ENCODE measurements at regions not wholly inside any gene's neighbourhood (a gene's known extent, or its start where the extent isn't known, plus 50 kb on each side); places are given as distances from the start of the nearest gene placed in this dataset.
"Not testable (repeated sequence)": the region's sequence is repeated elsewhere in the genome, so short reads cannot be mapped to it uniquely, and the experiment has no call there.

DNA sequence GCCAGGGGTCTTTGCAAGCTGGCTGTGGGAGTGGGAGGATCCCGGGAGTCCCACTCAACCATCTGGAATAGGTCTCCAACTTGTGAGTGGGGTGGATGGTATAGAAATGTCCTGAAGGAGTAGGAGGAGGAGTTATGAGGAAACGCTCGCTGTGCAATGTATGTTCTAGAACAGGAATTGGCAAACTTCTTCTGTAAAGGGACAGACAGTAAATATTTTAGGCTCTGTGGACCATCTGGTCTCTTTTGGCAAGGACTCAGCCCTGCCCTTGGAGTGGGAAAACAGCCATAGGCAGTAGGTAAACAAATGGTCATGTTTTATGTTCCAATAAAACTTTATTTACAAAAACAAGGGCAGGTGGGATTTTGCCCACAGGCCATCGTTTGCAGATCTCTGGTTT lies 149.2 kb downstream of the NPIPB5 start:
- no peak for DNase-seq

GRCh38 chr16:22660441-22661160 lies 149.9 kb downstream of the NPIPB5 start:
- DNase-seq: no peak

GRCh38 chr16:22661161-22661647 lies 150.5 kb downstream of the NPIPB5 start:
- no peak for DNase-seq

DNA sequence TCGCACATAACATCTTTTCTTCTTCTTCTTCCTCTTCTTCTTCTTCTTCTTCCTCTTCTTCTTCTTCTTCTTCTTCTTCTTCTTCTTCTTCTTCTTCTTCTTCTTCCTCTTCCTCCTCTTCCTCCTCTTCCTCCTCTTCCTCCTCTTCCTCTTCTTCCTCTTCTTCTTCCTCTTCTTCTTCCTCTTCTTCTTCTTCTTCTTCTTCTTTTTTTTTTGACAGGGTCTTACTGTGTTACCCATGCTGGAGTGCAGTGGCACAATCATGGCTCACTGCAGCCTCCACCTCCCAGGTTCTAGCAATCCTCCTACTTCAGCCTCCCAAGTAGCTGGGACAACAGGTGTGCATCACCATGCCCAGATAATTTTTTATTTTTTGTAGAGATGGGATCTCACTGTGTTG lies 151.0 kb upstream of the HS3ST2 start:
- not testable (repeated sequence) for DNase-seq

DNA sequence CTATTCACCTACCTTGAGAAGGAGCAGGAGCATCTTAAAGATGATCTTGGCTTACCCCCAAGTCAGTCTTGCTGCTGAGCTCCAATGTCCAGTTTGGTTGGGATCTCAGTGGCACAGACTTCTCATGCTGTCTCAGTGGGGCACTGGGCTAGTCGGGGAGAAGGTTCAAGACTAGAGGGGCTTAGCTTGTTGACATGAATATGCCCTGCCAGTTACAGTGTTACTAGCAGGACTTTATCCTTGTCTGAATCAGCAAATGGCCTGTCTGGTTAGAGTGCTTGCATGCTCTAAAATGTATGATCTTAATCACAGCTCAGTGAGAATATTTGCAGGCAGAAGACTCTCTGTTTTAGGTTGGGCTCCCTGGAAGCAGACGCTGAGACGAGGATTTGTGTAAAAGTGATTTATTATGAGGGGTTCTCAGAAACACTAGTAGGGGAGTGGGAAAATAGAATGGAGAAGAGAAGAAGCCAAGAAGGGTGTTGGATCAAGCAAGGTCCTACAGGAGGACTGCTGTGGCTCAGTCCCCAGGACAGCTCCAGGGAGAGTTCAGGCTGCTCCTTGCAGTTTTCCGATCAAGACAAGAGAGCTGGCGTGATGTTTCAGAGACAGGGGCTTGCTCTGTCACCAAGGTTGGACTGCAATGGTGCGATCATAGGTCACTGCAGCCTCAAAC lies 150.4 kb upstream of the HS3ST2 start:
- no peak for DNase-seq

- no peak for DNase-seq
Observed at GRCh38 chr16:22664132-22664531, 149.8 kb upstream of the HS3ST2 start.

DNA sequence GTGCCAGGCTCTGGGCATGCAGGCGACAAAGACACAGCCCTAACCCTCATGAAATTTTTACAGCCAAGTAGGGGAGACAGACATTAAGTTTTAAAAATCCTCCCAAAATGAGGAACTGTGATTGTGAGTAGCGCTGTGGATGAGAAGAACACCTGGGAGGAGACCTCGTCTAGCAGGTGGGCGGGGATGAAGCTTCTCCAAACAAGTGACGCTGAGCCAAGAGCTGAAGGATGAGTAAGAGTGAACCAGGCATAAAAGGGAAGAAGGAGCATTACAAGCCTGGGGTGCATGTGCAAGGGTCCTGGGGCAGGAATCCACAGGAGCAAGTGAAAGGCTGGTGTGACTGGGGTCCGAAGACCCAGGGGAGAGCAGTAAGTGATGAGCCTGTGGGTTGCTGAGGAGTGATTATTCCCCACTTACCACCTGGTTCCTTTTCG lies 149.4 kb upstream of the HS3ST2 start:
- no peak for DNase-seq

GRCh38 chr16:22665048-22665797 lies 148.7 kb upstream of the HS3ST2 start:
- no peak for DNase-seq

DNA sequence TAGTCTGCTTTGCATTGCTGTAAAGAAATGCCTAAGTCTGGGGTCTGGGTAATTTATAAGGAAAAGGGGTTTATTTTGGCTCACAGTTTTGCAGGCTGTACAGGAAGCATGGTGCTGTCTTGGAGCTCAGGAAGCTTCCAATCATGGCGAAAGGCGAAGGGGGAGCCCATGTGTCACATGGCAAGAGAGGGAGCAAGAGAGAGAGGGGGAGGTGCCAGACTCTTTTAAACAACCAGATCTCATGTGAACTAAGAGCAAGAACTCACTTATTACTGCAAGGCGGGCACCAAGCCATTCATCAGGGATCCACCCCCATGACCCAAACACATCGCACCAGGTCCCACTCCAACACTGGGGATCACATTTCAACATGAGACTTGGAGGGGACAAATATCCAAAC lies 148.2 kb upstream of the HS3ST2 start:
- DNase-seq: no peak

DNA sequence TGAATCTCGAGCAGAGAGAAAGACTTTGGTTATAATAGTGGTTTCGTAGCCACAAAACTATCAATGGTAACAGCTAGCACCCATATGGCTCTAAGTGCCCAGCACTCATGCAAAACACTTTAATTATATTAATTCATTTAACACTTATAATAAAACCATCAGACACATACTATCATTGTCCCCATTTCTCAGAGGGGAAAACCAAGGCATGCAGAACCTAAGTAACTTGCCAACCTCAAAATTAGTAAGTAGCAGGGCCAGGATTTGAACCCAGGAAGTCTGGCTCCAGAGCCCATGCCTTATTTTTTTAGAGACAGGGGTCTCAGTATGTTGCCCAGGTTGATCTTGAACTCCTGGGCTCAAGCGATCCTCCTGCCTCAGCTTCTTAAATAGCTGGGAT lies 145.6 kb upstream of the HS3ST2 start:
- no peak for DNase-seq

DNA sequence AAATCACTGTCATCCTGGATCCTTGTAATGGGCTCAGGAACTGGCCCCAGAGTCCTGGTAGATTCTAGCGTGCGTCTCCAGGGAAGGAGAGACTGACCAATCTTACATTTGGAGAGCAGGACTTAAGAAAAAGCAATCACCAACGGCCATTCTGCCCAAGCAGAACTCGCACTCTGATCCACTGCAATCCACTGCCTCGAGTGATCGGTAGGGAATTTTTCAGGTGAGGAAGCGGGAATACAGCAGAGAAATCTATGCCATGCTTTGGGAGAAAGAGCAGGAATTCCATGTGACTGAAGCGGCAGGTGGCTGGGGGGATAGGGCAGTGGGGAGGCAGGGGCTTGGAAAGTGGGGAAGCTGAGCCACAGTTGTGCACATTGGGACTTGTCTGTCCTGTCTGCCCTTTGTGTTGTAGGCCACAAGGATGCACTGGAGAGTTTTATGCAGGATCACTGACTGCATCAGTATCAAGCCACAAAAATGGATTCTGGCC lies 143.9 kb upstream of the HS3ST2 start:
- no peak for DNase-seq

DNA sequence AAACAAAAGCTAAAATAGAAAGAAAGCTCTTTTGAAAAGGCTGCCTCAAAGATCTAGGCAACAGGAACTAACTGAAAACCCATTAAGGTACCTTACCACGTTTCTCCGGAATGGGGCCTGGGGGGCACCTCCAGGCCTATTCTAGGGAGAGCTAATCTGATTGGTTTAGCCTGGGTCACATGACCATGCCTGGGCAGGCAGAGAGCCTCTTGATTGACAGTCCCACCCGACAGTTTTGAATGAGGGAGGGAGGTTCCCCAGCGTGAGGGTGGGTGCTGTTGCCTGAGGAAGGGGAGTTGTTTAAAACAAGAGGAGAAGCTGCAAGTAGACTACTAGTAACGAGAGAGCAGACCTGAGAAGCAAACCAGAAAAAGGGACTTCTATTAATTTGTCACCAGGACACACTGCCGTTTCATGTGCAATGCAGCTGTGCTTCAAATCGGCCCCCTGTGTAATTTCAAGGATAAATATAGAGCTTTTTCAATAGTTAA lies 143.4 kb upstream of the HS3ST2 start:
- no peak for DNase-seq

DNA sequence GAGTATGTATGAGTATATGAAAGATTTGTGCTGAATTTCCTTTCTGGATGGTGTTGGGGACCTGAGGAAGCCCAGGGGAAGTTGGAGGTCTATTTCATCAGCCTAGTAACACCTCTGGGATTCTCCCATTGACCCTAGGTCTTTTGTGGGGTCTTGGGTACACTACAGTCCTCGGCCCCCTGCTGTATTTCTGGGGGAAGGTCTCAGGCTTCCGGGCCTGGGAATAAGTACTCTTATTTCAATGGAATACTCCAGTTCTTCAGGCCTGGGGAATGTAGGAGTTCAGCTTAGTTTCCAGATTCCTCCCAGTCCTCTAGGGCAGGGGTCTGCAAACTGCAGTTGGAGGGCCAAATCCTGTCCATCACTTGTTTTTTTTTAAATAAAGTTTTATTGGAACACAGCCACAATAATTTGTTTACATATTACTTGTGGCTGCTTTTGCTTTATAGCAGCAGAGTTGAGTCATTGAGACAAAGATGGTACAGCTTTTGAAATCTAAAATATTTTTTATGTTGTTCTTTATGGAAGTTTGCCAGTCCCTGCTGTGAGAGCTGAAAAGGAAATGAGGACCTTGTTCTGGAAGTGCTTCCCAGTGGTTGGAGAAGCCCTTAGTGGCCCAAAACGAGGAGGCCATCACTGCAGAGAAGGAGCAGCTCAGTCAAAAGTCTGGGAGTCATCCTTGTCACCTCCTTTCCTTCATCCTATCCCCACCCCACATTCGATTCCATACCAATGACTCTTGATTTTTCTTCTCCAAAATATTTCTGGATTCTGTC lies 142.5 kb upstream of the HS3ST2 start:
- no peak for DNase-seq

- no peak for DNase-seq
Observed at GRCh38 chr16:22672830-22673210, 141.1 kb upstream of the HS3ST2 start.

DNA sequence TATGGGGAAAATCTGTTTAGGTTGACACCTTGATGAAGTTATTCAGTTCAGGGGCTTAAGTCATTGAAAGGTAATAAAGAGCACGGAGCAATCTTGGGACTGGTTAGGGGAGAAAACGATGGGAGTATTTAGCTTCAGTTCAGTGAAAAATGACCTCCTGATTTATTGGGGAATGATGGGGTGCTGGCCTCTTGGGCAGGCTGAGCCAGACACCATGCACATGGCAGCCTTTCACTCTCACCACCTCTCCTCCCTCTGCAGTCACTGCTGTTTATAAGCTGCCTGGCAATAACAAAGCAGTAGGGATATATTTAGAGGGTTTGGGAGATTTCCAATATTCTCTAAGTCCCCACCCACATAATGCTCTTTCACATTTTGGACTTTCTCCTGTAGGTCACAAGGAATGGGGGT lies 140.5 kb upstream of the HS3ST2 start:
- DNase-seq: no peak

DNA sequence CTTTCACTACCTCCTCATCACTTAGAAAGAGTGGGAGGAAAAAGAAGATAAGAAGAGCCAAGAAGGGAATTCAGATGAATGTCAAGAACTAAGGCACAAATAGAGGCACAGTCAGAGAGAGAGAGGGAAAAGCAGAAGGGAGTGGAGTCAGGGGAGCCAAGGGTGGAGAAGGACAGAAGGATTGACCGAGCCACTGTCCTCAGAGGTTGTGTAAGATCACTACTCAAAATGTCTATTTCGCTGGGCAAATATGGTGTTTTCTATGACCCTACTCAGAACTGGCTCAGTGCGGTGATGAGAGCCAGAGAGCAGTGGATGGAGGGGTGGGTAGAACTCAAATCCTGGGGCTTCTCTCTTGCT lies 139.2 kb upstream of the HS3ST2 start:
- no peak for DNase-seq

DNA sequence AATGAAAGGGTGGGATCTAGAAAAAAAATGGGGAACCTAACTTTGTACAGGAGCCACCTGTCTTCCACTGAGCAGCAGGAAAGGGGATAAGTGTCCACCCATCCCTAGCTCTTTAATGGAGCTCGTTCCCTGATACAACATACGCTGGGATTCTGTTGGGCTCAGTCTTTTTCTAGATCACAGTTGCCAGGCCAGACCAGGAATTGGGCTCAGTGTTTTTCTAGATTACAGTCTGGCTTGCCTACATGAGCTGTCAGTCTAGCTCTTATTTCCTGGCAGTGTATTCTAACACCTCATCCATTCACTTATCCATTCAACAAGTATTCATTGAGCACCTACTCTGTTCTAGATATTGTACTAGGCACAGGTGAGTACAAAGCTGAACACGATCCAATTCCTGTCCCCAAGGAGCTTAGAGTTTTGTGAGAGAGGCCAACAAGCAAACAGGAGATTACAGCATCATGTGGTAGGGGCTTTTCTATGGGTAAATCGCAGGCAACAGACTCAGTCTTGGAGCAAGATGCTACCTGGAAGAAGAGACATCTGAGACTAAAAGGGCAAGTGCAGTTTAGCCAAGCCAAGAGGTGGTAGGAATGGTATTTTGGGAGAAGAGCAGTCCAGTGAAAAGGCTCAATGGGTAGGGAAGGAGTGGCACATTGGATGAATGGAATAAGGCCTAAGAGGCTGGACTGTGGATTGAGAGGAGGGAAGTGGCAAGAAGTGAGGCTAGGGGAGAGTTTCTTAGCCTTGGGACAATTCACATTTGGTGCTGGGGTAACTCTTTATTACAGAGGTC lies 138.0 kb upstream of the HS3ST2 start:
- no peak for DNase-seq

GRCh38 chr16:22677024-22677830 lies 136.7 kb upstream of the HS3ST2 start:
- DNase-seq: no peak

DNA sequence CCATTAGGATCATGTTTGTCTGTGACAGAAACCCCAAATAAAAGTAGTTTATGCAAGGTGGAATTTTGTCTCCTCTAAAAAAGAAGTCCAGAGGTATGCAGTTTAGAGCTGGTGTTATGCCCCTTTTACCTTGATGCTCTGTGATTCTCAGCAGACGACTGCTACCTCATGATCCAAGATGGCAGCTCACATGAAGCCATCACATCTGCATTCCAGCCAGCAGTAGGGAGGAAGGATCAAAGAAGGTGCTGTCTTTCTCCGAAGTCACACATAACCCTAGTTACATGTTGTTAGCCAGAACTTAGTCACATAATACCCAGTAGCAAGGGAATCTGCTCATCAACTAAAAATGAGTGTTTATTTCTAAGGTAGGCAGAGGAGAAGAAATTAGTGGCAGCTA lies 135.7 kb upstream of the HS3ST2 start:
- DNase-seq: no peak

DNA sequence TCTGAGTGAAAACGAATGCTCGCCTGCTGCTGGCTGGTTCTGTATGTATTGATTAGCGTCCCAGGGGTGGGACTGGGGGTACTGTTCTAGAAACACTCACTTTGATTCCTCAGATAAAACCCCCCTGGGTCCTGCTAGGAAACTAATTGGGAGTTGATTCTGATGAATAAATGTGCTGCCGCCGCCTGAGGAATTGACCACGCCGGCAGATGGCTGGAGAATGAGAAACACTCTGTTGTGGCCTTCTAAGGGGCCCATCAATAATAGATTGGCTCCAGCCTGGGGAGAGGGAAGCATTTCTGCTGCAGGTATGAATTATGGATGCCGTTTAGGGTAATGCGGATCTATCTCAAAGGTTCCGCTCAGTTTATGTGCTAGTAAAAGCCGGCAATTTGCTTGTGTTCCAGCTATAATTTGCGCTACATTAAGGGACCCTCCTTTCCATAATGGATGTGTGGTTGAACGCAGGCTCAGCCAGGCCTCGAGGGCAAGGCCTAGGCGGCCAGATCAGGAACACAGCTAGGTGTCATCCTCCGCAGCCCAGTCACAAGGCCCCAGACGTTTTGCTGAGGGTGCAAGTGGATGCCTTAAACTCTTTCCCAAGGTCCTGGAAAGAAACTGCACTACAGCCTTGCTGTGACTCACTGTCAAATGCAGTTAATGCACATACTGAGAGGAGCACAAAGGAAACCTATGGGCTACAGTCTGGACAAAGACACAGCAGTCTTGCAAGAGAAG lies 132.2 kb upstream of the HS3ST2 start:
- DNase-seq: no peak
